Fibroblast of lung (primary cell): ENCODE measurements at regions not wholly inside any gene's neighbourhood (a gene's known extent, or its start where the extent isn't known, plus 50 kb on each side); places are given as distances from the start of the nearest gene placed in this dataset.

ENCODE experiments used
- DNase-seq, 2 donors: peaks; one replicate each; pipeline versions ENCODE4 v3.0.0 to v3.0.0-alpha.2; 2010; ENCODE audit warnings: low read depth in 2 of 2
- H2AFZ ChIP-seq: 2 replicates; pipeline ENCODE4 v1.5.1; 2012; ENCODE audit warnings: low read length, control low read depth, inconsistent platforms
- H3K27ac ChIP-seq: 2 replicates; pipeline ENCODE4 v1.5.1; 2011; ENCODE audit warnings: low read length, control low read depth; ENCODE audit not compliant: insufficient read depth
- H3K27me3 ChIP-seq: 2 replicates; pipeline ENCODE4 v1.5.1; 2011; ENCODE audit warnings: mild to moderate bottlenecking, low read length; ENCODE audit not compliant: control insufficient read depth, insufficient read depth
- H3K36me3 ChIP-seq: 2 replicates; pipeline ENCODE4 v1.5.1; 2011; ENCODE audit warnings: low read length; ENCODE audit not compliant: control insufficient read depth, insufficient read depth
- H3K4me1 ChIP-seq: 2 replicates; pipeline ENCODE4 v1.5.1; 2011; ENCODE audit warnings: low read length; ENCODE audit not compliant: control insufficient read depth, insufficient read depth; ENCODE audit errors: extremely low read depth
- H3K4me2 ChIP-seq: 2 replicates; pipeline ENCODE4 v1.5.1; 2011; ENCODE audit warnings: low read length, control low read depth; ENCODE audit not compliant: insufficient read depth; ENCODE audit errors: extremely low read depth
- H3K4me3 ChIP-seq, 4 experiments: fragments of 200-600 bp in 1 of 4; sonication (generic) in 1 of 4; replicated peaks in 1 of 4; 2 replicates each; pipeline ENCODE4 v1.5.1; 2011 to 2016; ENCODE audit warnings: low read length in 4 of 4, low read depth in 3 of 4, mild to moderate bottlenecking in 3 of 4, control low read depth in 2 of 4, inconsistent platforms in 1 of 4, mixed read lengths in 1 of 4; ENCODE audit not compliant: insufficient read depth in 1 of 4; ENCODE audit errors: control extremely low read depth in 1 of 4
- H3K79me2 ChIP-seq: 2 replicates; pipeline ENCODE4 v1.5.1; 2012; ENCODE audit warnings: mild to moderate bottlenecking, low read length, inconsistent platforms; ENCODE audit not compliant: control insufficient read depth, insufficient read depth
- H3K9ac ChIP-seq: 2 replicates; pipeline ENCODE4 v1.5.1; 2011; ENCODE audit warnings: mild to moderate bottlenecking, low read length, control low read depth; ENCODE audit not compliant: insufficient read depth
- H3K9me3 ChIP-seq: 2 replicates; pipeline ENCODE4 v1.5.1; 2012; ENCODE audit warnings: low read depth, low read length; ENCODE audit not compliant: control insufficient read depth, insufficient read depth
- H4K20me1 ChIP-seq: 2 replicates; pipeline ENCODE4 v1.5.1; 2011; ENCODE audit warnings: low read length; ENCODE audit not compliant: control insufficient read depth, insufficient read depth; ENCODE audit errors: extremely low read depth
- EZH2 ChIP-seq: IDR thresholded peaks from 2 replicates; pipeline ENCODE4 v1.5.1; 2012; ENCODE audit warnings: low read length, control low read depth, mild to moderate bottlenecking; ENCODE audit errors: missing control alignments
- TF ChIP-seq, protein P1 (sequence below), 2 donors: IDR thresholded peaks in 1 of 2; conservative IDR thresholded peaks in 1 of 2; 1 replicate in 1 of 2; 2 replicates in 1 of 2; pipeline ENCODE4 v1.5.1; 2011 to 2012; ENCODE audit warnings: low read length in 2 of 2, control low read depth in 1 of 2, inconsistent platforms in 1 of 2, low read depth in 1 of 2, mild to moderate bottlenecking in 1 of 2

- H3K9ac ChIP-seq = no peak overlapping the region
- no peak for TF ChIP-seq EZH2
- TF ChIP-seq, protein P1, sequence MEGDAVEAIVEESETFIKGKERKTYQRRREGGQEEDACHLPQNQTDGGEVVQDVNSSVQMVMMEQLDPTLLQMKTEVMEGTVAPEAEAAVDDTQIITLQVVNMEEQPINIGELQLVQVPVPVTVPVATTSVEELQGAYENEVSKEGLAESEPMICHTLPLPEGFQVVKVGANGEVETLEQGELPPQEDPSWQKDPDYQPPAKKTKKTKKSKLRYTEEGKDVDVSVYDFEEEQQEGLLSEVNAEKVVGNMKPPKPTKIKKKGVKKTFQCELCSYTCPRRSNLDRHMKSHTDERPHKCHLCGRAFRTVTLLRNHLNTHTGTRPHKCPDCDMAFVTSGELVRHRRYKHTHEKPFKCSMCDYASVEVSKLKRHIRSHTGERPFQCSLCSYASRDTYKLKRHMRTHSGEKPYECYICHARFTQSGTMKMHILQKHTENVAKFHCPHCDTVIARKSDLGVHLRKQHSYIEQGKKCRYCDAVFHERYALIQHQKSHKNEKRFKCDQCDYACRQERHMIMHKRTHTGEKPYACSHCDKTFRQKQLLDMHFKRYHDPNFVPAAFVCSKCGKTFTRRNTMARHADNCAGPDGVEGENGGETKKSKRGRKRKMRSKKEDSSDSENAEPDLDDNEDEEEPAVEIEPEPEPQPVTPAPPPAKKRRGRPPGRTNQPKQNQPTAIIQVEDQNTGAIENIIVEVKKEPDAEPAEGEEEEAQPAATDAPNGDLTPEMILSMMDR (conservative IDR thresholded peaks at IDR 0.05 in 1 of 2, IDR thresholded peaks at IDR 0.05 in 1 of 2; ENCODE audit: low read depth in 1 of 2, low read length in 2 of 2) = no peak
- DNase-seq = no peak
- no peaks in the 10 kb centered on the region for H3K9me3 ChIP-seq
- H3K36me3 ChIP-seq = no peaks in the 10 kb centered on the region
- H3K4me1 ChIP-seq = no peaks in the 10 kb centered on the region
- H3K4me3 ChIP-seq = no peak overlapping the region
- no peak overlapping the region for H3K27ac ChIP-seq
- H2AFZ ChIP-seq = no peak overlapping the region
- no peak overlapping the region for H3K4me2 ChIP-seq
- H4K20me1 ChIP-seq = no peaks in the 10 kb centered on the region
- H3K79me2 ChIP-seq = no peaks in the 10 kb centered on the region
- no peaks in the 10 kb centered on the region for H3K27me3 ChIP-seq
Observed at GRCh38 chr2:59947209-59947608, 606.2 kb downstream of the BCL11A start.

DNA sequence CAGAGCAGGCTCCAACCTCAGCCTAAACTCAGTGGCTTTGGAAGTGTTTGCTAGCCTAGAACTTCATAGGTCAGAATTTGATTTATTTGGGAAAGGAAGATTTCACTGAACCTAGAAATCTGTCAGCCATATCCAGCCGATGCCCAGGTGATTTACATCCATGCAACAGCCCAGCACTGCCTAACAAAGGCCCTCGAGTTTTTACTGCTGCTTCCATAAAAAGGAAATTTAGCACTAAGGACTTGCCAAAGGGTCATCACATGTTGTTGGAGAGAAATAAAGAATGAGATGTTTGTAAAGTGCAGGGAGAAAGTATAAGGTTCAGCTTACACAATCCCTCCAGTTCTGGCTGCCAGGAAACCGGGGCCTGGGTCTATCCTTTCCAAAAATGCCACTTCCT, 614.2 kb downstream of the BCL11A start:
- no peak overlapping the region for H3K4me2 ChIP-seq
- DNase-seq = no peak
- no peak overlapping the region for H3K9ac ChIP-seq
- H3K27me3 ChIP-seq = no peaks in the 10 kb centered on the region
- no peak overlapping the region for H3K4me3 ChIP-seq
- H3K9me3 ChIP-seq = no peaks in the 10 kb centered on the region
- no peaks in the 10 kb centered on the region for H3K4me1 ChIP-seq
- H4K20me1 ChIP-seq = no peaks in the 10 kb centered on the region
- no peak overlapping the region for H2AFZ ChIP-seq
- no peak for TF ChIP-seq EZH2
- TF ChIP-seq, protein P1 (conservative IDR thresholded peaks at IDR 0.05 in 1 of 2, IDR thresholded peaks at IDR 0.05 in 1 of 2; ENCODE audit: low read depth in 1 of 2, low read length in 2 of 2) = no peak
- no peaks in the 10 kb centered on the region for H3K79me2 ChIP-seq
- H3K36me3 ChIP-seq = no peaks in the 10 kb centered on the region
- H3K27ac ChIP-seq = no peak overlapping the region

GRCh38 chr2:59938181-59938580, 615.3 kb downstream of the BCL11A start:
- Histone ChIP-seq H3K27me3 (no peaks in the 10 kb centered on the region), H4K20me1 (no peaks in the 10 kb centered on the region), H3K4me3 (no peak overlapping the region), H3K27ac (no peak overlapping the region), H2AFZ (no peak overlapping the region), H3K9ac (no peak overlapping the region), H3K36me3 (no peaks in the 10 kb centered on the region), H3K4me2 (no peak overlapping the region), H3K9me3 (no peaks in the 10 kb centered on the region), H3K79me2 (no peaks in the 10 kb centered on the region), H3K4me1 (no peaks in the 10 kb centered on the region)
- no peak for DNase-seq
- TF ChIP-seq EZH2 = no peak
